ENCODE measurements at regions not wholly inside any gene's neighbourhood (a gene's known extent, or its start where the extent isn't known, plus 50 kb on each side); places are given as distances from the start of the nearest gene placed in this dataset.
"Not testable (repeated sequence)": the region's sequence is repeated elsewhere in the genome, so short reads cannot be mapped to it uniquely, and the experiment has no call there.

GRCh38 chr2:226310146-226310545, 489.5 kb downstream of the IRS1 start:
- H3K27ac ChIP-seq: no peak overlapping the region
- no peak for DNase-seq (ENCODE audit: low read depth, low spot score)

GRCh38 chr2:226308986-226309385, 490.6 kb downstream of the IRS1 start:
- no peak overlapping the region for H3K27ac ChIP-seq
- no peak for DNase-seq (ENCODE audit: low read depth, low spot score)

DNA sequence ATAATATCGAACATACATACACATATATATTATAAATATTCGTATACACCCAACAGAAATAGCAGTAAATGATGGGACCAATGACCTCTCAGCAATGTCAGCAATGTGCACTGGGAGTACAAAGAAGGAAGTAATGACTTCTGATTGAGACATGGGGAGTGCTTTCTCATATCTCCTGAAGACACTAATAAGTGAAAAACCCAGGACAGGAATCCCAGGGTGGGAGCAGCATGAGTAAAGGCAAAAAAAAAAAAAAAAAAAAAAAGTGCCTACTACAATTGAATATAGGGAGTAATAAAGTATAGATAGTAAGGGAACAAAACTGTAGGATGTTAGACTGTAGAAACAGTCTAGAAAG, 491.3 kb downstream of the IRS1 start:
- DNase-seq (ENCODE audit: low read depth, low spot score): no peak
- H3K27ac ChIP-seq: no peak overlapping the region

- no peak for DNase-seq (ENCODE audit: low read depth, low spot score)
- H3K27ac ChIP-seq: no peak overlapping the region
Observed at GRCh38 chr2:226307487-226308322, 491.9 kb downstream of the IRS1 start.

GRCh38 chr2:226306969-226307368, 492.7 kb downstream of the IRS1 start:
- H3K27ac ChIP-seq: no peak overlapping the region
- no peak for DNase-seq (ENCODE audit: low read depth, low spot score)

GRCh38 chr2:226304308-226304707, 495.3 kb downstream of the IRS1 start:
- H3K27ac ChIP-seq: no peak overlapping the region
- DNase-seq (ENCODE audit: low read depth, low spot score): no peak

- H3K27ac ChIP-seq: no peak overlapping the region
- DNase-seq (ENCODE audit: low read depth, low spot score): no peak
Observed at GRCh38 chr2:226303707-226304106, 495.9 kb downstream of the IRS1 start.

DNA sequence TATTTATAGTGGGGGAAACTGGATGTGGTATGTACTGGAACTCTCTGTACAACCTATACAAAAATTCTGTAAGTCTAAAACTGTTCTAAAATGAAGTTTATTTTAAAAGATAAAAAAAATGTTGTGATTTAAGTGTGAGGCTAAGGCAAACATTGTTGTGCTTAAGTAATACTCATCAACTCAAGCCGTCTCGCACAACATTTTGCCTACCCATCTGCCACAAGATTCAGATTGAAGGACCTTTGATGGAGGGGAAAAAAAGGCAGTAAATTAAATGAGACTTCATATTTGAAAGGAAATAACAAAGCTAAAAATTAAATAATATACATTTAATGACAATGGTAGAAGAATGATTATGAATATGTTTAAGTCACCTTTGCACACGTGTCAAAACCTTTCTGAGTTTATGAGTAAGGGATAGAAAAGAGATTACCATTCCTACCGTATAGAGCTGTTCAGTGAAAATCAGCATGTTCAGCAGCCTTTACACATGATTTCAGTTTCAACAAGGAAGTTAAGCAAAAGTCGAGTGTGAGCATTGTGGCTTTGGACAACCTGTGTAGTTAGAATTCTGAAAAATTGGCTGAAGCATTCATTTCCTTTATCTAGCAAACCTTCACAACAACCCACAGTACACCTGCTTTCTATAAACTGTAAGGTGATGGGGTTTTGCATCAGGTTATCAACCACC, 499.3 kb downstream of the IRS1 start:
- no peak overlapping the region for H3K27ac ChIP-seq

DNA sequence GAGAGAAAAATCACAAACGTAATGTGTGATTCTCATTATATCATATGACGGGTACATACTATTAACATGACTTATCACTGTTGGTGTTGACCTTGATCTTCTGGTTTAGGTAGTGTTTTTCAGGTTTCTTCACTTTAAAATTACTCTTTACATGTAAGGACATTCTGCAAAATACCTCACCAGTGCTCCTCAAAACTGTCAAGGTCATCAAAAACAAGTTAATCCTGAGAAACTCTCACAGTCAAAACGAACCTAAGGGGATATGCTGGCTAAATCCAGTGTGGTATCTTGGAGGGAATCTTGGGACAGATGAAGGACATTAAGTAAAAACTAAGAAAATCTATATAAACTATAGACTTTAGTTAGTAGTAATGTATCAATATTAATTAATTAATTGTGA, 499.8 kb downstream of the IRS1 start:
- no peak overlapping the region for H3K27ac ChIP-seq
- no peak for DNase-seq (ENCODE audit: low read depth, low spot score)

More for the DNA sequence above, 499.3 kb downstream of the IRS1 start:
- DNase-seq (ENCODE audit: low read depth, low spot score): no peak

- no peak overlapping the region for H3K27ac ChIP-seq
- no peak for DNase-seq (ENCODE audit: low read depth, low spot score)
Observed at GRCh38 chr2:226295681-226296080, 503.9 kb downstream of the IRS1 start.

- H3K27ac ChIP-seq: no peak overlapping the region
- DNase-seq (ENCODE audit: low read depth, low spot score): no peak
Observed at GRCh38 chr2:226295123-226295522, 504.5 kb downstream of the IRS1 start.

DNA sequence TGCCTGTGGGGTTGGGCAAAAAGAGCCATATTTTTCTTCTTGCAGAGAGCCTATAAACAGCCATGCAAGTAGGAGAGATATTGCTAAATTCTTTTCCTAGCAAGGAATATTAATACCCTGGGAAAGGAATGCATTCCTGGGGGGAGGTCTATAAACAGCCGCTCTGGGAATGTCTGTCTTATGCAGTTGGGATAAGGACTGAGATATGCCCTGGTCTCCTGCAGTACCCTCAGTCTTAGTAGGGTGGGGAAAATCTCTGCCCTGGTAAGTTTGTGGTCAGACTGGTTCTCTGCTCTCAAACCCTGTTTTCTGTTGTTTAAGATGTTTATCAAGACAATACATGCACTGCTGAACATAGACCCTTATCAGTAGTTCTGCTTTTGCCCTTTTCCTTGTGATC, 508.3 kb downstream of the IRS1 start:
- H3K27ac ChIP-seq; DNase-seq (ENCODE audit: low read depth, low spot score): not testable (repeated sequence)

DNA sequence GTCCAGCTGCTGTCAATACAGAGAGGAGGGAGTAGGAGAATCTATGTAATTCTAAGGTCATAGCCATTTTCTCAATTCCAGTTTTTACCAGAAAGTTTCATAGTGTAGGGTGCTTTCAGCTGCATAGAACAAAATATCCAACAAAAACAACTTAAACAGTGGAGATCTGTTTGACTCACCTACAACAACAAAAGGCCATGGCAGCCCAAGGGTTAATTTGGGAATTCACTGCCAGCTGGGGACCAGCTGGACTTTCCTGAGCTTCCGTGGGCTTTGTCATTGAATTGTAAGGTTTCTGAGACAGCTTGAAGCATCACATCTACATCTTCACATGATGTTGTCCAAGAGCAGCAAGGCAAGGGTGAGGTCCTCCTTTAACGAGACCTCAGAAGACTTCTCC, 512.7 kb downstream of the IRS1 start:
- no peak for DNase-seq (ENCODE audit: low read depth, low spot score)
- H3K27ac ChIP-seq: no peak overlapping the region

- no peak for DNase-seq (ENCODE audit: low read depth, low spot score)
- no peak overlapping the region for H3K27ac ChIP-seq
Observed at GRCh38 chr2:226283796-226284195, 515.8 kb downstream of the IRS1 start.

DNA sequence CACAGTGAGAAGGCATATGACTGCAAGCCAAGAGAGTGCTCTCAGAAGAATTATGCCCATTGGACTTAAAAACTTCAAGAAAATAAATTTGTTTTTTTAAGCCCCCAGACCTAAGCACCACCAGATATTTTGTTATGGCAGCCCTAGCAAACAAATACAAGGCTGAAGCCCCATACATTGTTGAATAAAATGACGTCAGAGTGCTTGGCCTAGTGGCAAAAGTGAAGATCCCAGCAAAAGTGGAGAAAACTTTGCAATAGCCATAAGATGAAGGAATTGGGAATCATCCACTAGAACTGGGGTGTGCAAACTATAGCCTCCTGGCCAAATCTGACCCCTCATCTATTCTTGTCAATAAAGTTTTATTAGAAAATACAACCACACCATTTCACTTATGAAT, 517.5 kb downstream of the IRS1 start:
- no peak for DNase-seq (ENCODE audit: low read depth, low spot score)

DNA sequence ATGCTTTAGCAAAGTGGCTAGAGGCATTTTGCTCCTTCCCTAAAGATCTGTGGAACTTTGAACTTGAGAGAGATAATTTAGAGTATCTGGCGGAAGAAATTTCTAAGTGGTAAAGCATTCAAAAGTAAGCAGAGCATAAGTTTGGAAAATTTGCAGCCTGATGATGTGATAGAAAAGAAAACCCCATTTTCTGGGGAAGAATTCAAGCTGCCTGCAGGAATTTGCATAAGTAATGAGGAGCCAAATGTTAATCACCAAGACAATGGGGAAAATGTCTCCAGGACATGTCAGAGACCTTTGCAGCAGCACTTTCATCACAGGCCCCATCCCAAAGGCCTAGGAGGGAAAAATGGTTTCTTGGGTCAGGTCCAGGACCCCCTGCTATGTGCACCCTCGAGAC, 519.5 kb downstream of the IRS1 start:
- DNase-seq (ENCODE audit: low read depth, low spot score); H3K27ac ChIP-seq: not testable (repeated sequence)

More for the DNA sequence above, 517.5 kb downstream of the IRS1 start:
- H3K27ac ChIP-seq: no peak overlapping the region

DNA sequence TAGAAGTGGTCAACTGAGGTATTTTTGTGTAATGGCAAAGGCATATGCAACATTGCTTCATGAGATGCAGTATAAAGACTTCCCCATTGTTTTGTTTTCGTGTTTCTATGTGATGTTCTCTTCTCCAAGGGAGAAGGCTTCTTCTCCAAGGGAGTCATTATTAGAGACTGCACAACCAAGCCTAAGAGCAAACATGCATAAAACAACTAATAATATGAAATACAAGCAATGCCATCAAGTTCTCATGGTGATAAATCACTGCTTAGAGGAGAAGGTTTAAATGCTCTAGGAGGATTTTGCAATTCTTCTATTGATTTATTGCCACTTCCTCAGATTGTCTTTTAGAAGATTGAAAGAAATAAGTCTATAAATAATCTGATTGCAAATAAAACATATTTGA, 524.4 kb downstream of the IRS1 start:
- H3K27ac ChIP-seq: no peak overlapping the region
- no peak for DNase-seq (ENCODE audit: low read depth, low spot score)

DNA sequence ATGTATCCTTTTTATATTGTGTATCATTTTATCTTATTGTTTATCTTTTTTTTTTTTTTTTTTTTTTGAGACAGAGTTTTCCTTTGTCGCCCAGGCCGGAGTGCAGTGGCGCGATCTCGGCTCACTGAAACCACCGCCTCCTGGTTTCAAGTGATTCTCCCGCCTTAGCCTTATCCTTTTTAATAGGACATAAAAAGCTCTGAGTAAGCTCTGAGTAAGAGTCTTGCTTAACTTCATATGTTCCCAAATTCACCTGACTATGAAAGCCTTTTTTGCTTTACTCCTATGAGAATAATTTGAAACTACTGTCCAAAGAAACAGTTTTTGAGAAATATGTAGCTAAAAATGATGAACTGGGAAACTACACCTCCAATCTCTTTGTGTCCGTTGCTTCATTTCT, 525.5 kb downstream of the IRS1 start:
- no peak overlapping the region for H3K27ac ChIP-seq
- peak; percentile 20 for DNase-seq (ENCODE audit: low read depth, low spot score)

GRCh38 chr2:226273440-226273839, 526.2 kb downstream of the IRS1 start:
- no peak for DNase-seq (ENCODE audit: low read depth, low spot score)
- H3K27ac ChIP-seq: no peak overlapping the region

DNA sequence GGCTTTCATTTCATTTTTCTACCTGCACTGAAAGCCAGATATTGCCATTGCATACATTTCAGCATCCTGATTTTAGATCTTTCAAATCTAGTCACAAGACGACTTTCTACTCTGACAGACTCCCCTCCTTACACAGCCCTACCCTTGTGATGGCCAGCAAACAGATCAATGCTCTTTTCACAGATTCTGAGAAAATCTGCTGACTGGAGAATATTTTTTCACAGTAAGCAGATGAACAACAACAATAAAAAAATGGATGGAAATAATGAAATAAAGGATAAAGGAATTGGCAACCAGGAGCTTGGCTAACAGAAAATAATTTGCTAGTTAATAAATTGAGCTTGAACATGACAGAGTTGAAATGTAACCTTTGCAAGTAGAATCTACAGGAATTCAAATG, 527.2 kb downstream of the IRS1 start:
- H3K27ac ChIP-seq: no peak overlapping the region
- no peak for DNase-seq (ENCODE audit: low read depth, low spot score)

DNA sequence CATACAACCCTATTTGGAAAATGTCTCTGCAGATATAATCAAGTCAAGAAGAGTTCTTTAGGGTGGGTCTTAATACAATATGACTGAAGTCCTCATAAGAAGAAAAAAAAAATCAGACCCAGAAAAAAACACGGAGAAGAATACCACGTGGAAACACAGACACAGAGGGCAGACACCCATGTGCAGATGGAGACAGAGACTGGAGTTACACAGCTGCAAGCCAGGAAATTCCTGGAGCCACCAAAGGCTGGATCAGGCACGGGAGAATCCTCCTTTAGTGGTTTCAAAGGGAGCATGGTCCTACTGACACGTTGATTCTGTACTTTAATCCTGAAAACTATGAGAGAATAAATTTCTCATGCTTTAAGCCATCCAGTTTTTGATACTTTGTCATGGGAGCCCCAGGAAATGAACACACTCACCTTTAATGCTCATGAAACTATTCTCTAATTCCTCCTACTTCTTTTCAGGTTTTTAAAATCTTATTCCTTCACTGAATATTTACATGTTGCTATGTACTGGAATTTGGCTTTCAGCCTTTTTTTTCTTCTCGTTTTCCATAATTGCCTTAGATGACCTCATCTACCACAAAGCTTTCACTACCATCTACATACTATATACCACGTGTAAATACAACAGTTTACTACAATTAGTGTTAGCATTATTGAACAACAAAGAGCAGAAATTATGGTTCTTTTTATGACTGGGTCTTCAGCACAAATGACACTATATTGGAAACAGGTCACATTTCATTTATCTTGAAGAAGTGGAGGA, 529.1 kb downstream of the IRS1 start:
- no peak overlapping the region for H3K27ac ChIP-seq
- no peak for DNase-seq (ENCODE audit: low read depth, low spot score)

Data from epithelial cell of prostate (primary cell).